ENCODE measurements at regions not wholly inside any gene's neighbourhood (a gene's known extent, or its start where the extent isn't known, plus 50 kb on each side); places are given as distances from the start of the nearest gene placed in this dataset.

GRCh38 chr9:90105773-90106172 is 501.0 kb downstream of the GADD45G start:
- peak; percentile 60 for TF ChIP-seq POLR2AphosphoS5 (IDR thresholded peaks at IDR 0.05)
- TF ChIP-seq CTCF (IDR thresholded peaks at IDR 0.05) = no peak

Measured in gastroesophageal sphincter (tissue), 3 donors.